ENCODE measurements at regions not wholly inside any gene's neighbourhood (a gene's known extent, or its start where the extent isn't known, plus 50 kb on each side); places are given as distances from the start of the nearest gene placed in this dataset.

- TF ChIP-seq EP300 (conservative IDR thresholded peaks at IDR 0.05; ENCODE audit: poor library complexity, severe bottlenecking) (no peak), CTCF (IDR thresholded peaks at IDR 0.05; ENCODE audit: poor library complexity, severe bottlenecking) (no peak), REST (IDR thresholded peaks at IDR 0.05; ENCODE audit: borderline replicate concordance) (no peak), EZH2 (IDR thresholded peaks at IDR 0.05; ENCODE audit: borderline replicate concordance, insufficient read depth, low read length, poor library complexity, severe bottlenecking) (no peak), RAD21 (conservative IDR thresholded peaks at IDR 0.05) (no peak)
These were observed 211.6 kb upstream of the CIBAR2 start for GRCh38 chr16:85323961-85324253.
